Prostate gland (tissue), 2 donors: ENCODE measurements at regions not wholly inside any gene's neighbourhood (a gene's known extent, or its start where the extent isn't known, plus 50 kb on each side); places are given as distances from the start of the nearest gene placed in this dataset.

Experiments used
- CTCF ChIP-seq, 4 experiments: fragments of 200-600 bp in 2 of 4; fragments of 450-650 bp in 2 of 4; sonication (generic) in 2 of 4; IDR thresholded peaks; 1 replicate in 3 of 4; 2 replicates in 1 of 4; pipeline ENCODE4 v1.5.1; 2016 to 2019; ENCODE audit warnings: antibody characterized with exemption in 4 of 4, mild to moderate bottlenecking in 2 of 4, moderate library complexity in 2 of 4
- POLR2A ChIP-seq: fragments of 450-650 bp; IDR thresholded peaks from one replicate; pipeline ENCODE4 v1.6.1; 2016; ENCODE audit warnings: antibody characterized with exemption, mild to moderate bottlenecking

DNA sequence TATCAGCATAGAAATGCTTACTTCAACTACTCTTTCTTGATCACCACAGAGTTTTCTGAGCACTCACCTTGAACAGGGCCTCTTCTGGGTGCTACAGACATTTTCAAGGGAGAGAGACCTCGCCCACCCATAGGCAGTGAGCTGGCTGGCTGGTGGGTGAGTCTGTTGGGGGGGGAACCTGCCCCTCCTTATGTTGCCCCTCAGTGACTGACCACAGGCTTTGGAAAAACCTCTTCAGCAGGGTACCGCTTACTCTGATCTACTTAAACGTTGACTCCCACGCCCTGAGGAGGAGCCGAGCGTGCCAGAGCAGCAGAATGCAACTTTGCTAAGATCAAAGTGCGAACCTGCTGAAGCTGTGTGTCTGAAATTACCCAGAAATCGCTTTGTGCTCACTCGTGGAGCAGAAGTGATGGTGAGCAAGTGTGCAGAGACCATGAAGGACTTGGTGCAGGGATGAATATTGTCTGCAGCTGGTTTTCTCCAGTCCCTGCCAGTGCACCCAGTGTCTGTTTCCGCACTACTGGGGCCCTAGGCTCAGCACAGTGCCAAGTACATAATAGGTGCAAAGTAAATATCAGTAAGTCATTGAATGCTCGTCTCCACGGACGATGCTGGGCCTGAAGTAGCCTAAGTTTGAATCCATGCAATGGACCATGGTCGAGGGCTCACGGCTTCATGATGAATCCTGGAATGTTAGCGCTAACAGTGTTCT is 158.7 kb upstream of the IRF2BP2 start:
- no peak for TF ChIP-seq CTCF (IDR thresholded peaks at IDR 0.05)
- no peak for TF ChIP-seq POLR2A
